Adrenal gland (tissue), 9 donors: ENCODE measurements at regions not wholly inside any gene's neighbourhood (a gene's known extent, or its start where the extent isn't known, plus 50 kb on each side); places are given as distances from the start of the nearest gene placed in this dataset.

ENCODE experiments used
- DNase-seq, 7 donors: peaks; one replicate each; pipeline ENCODE4 v3.0.0-alpha.2; 2019 to 2020
- H3K27ac ChIP-seq, 5 donors: fragments of 200-600 bp; sonication (generic) in 4 of 5; 1 replicate in 3 of 5; 2 replicates in 2 of 5; pipeline versions ENCODE4 v1.5.1 to v1.8.0; 2016 to 2020; ENCODE audit warnings: mild to moderate bottlenecking in 1 of 5
- H3K27me3 ChIP-seq: fragments of 200-600 bp; 2 replicates; pipeline ENCODE4 v1.8.0; 2021
- H3K36me3 ChIP-seq, 2 donors: fragments of 200-600 bp; replicated peaks in 1 of 2; 1 replicate in 1 of 2; 2 replicates in 1 of 2; pipeline versions ENCODE4 v1.5.1 to v1.8.0; 2018 to 2022
- H3K4me1 ChIP-seq, 2 donors: fragments of 200-600 bp; replicated peaks in 1 of 2; 1 replicate in 1 of 2; 2 replicates in 1 of 2; pipeline versions ENCODE4 v1.5.1 to v1.8.0; 2018 to 2021
- H3K4me3 ChIP-seq, 4 donors: fragments of 200-600 bp; sonication (generic) in 3 of 4; one replicate each; pipeline ENCODE4 v1.5.1; 2016 to 2018
- H3K9me3 ChIP-seq, 3 donors: fragments of 200-600 bp; sonication (generic) in 1 of 3; replicated peaks in 1 of 3; 1 replicate in 2 of 3; 2 replicates in 1 of 3; pipeline versions ENCODE4 v1.5.1 to v1.8.0; 2016 to 2021
- CTCF ChIP-seq, 6 experiments: fragments of 450-650 bp in 4 of 6; fragments of 200-600 bp in 2 of 6; sonication (generic) in 1 of 6; IDR thresholded peaks; 1 replicate in 5 of 6; 2 replicates in 1 of 6; pipeline versions ENCODE4 v1.5.1 to v1.8.0; 2016 to 2021; ENCODE audit warnings: antibody characterized with exemption in 6 of 6, mild to moderate bottlenecking in 2 of 6, moderate library complexity in 1 of 6
- POLR2A ChIP-seq, 2 donors: fragments of 450-650 bp; IDR thresholded peaks; one replicate each; pipeline ENCODE4 v1.6.1; 2017; ENCODE audit warnings: antibody characterized with exemption in 2 of 2, mild to moderate bottlenecking in 2 of 2, moderate library complexity in 1 of 2
- WGBS, 4 donors: extraction: QIAGEN DNeasy Blood & Tissue Kit in 2 of 4; methylation state at CpG; one replicate each; pipeline versions ENCODE4 v1.1.5 to v1.1.7; 2013 to 2017; 5-methylcytosine and 5-hydroxymethylcytosine counted together
- intact Hi-C, 2 donors: fragments of 100-400 bp; cut with DNase I; formaldehyde crosslinking; loops; one replicate each; pipeline versions ENCODE4 v1.14.1 to v1.15.0; 2022 to 2023
- donor health status: healthy with polysubstance abuse.
- donor health status: Bipolar disorder and iron deficiency.
- donor health status: DM: yes; HTN: yes; CAD: no.
- donor health status: DM: no; HTN: no; CAD: no.
- donor health status: DM: no; HTN: no; CAD: no.

- H3K27ac ChIP-seq = no peak overlapping the region
- no peaks in the 10 kb centered on the region for H3K36me3 ChIP-seq
- intact Hi-C loops = loop anchor here in 1 of 2 donors (10.0 kb wide), 1 partner anchor 137 kb away; no protein-coding TSS in a partner anchor
- no peak overlapping the region for H3K4me3 ChIP-seq
- H3K27me3 ChIP-seq = peaks cover 22% of the 10 kb centered on the region
- TF ChIP-seq CTCF (IDR thresholded peaks at IDR 0.05) = no peak
- WGBS, 4 donors = 59 to 67% (median 65%) methylated on average over 16 to 18 of the region's 18 CpGs
- no peak for DNase-seq
- no peaks in the 10 kb centered on the region for H3K4me1 ChIP-seq
- no peaks in the 10 kb centered on the region for H3K9me3 ChIP-seq
Observed at GRCh38 chr22:19621373-19622060, 92.8 kb upstream of the SEPTIN5 start.

- Histone ChIP-seq H3K4me3 (no peak overlapping the region), H3K27ac (no peak overlapping the region), H3K4me1 (no peaks in the 10 kb centered on the region), H3K9me3 (no peaks in the 10 kb centered on the region), H3K36me3 (no peaks in the 10 kb centered on the region), H3K27me3 (peaks cover 22% of the 10 kb centered on the region)
- 80 to 84% (median 81%) methylated on average over 6 to 11 of the region's 11 CpGs for WGBS, 4 donors
- intact Hi-C loops = loop anchor here in 1 of 2 donors (10.0 kb wide), 1 partner anchor 137 kb away; no protein-coding TSS in a partner anchor
- DNase-seq = no peak
- TF ChIP-seq POLR2A (IDR thresholded peaks at IDR 0.05) = no peak
- no peak for TF ChIP-seq CTCF (IDR thresholded peaks at IDR 0.05)
Observed at GRCh38 chr22:19622061-19622441, 92.3 kb upstream of the SEPTIN5 start.

GRCh38 chr22:19625331-19626041, 88.8 kb upstream of the SEPTIN5 start:
- Histone ChIP-seq H3K36me3 (no peaks in the 10 kb centered on the region), H3K9me3 (no peaks in the 10 kb centered on the region), H3K4me3 (no peak overlapping the region), H3K27ac (no peak overlapping the region), H3K27me3 (peaks cover 17% of the 10 kb centered on the region), H3K4me1 (no peaks in the 10 kb centered on the region)
- TF ChIP-seq POLR2A (IDR thresholded peaks at IDR 0.05) (no peak), CTCF (IDR thresholded peaks at IDR 0.05) (no peak)
- 61 to 87% (median 75%) methylated on average over 2 to 11 of the region's 11 CpGs for WGBS, 4 donors
- intact Hi-C loops = loop anchor here (5.0 to 10.0 kb wide), 3 partner anchors 141 to 668 kb away; no protein-coding TSS in a partner anchor
- no peak for DNase-seq

- H3K27me3 ChIP-seq = peaks cover 13% of the 10 kb centered on the region
- intact Hi-C loops = loop anchor here (5.0 to 10.0 kb wide), 3 partner anchors 141 to 669 kb away; no protein-coding TSS in a partner anchor
Observed at GRCh38 chr22:19626042-19626587, 88.2 kb upstream of the SEPTIN5 start.

More at GRCh38 chr22:19626042-19626587, 88.2 kb upstream of the SEPTIN5 start:
- DNase-seq = no peak
- 66 to 76% (median 73%) methylated on average over 4 to 7 of the region's 7 CpGs for WGBS, 4 donors
- Histone ChIP-seq H3K9me3 (no peaks in the 10 kb centered on the region), H3K27ac (no peak overlapping the region), H3K4me3 (no peak overlapping the region), H3K36me3 (no peaks in the 10 kb centered on the region), H3K4me1 (no peaks in the 10 kb centered on the region)
- TF ChIP-seq CTCF (IDR thresholded peaks at IDR 0.05) = no peak
- no peak for TF ChIP-seq POLR2A (IDR thresholded peaks at IDR 0.05)
